GM10266 (cell line): ENCODE measurements at regions not wholly inside any gene's neighbourhood (a gene's known extent, or its start where the extent isn't known, plus 50 kb on each side); places are given as distances from the start of the nearest gene placed in this dataset.

Experiments used
- DNase-seq: peaks from one replicate; pipeline ENCODE4 v3.0.0; 2012; ENCODE audit errors: extremely low spot score
- CTCF ChIP-seq: IDR thresholded peaks from 2 replicates; pipeline ENCODE4 v1.5.1; 2012; ENCODE audit warnings: mild to moderate bottlenecking, low read depth; ENCODE audit not compliant: control insufficient read depth, insufficient read depth; ENCODE audit errors: missing control alignments

- no peak for DNase-seq
Observed at GRCh38 chr5:133792024-133792423, 176.4 kb downstream of the C5orf15 start.

GRCh38 chr5:133790898-133791297 lies 177.5 kb downstream of the C5orf15 start:
- TF ChIP-seq CTCF = no peak
- DNase-seq = no peak

More at GRCh38 chr5:133792024-133792423, 176.4 kb downstream of the C5orf15 start:
- TF ChIP-seq CTCF = no peak

GRCh38 chr5:133789428-133789827 lies 177.1 kb upstream of the FSTL4 start:
- DNase-seq = no peak

GRCh38 chr5:133788121-133788520 lies 175.8 kb upstream of the FSTL4 start:
- DNase-seq = no peak
- no peak for TF ChIP-seq CTCF

More at GRCh38 chr5:133789428-133789827, 177.1 kb upstream of the FSTL4 start:
- no peak for TF ChIP-seq CTCF

- no peak for DNase-seq
- no peak for TF ChIP-seq CTCF
Observed at GRCh38 chr5:133786420-133786819, 174.1 kb upstream of the FSTL4 start.

- no peak for TF ChIP-seq CTCF
- no peak for DNase-seq
Observed at GRCh38 chr5:133785182-133785581, 172.8 kb upstream of the FSTL4 start.

GRCh38 chr5:133783481-133783880 lies 171.1 kb upstream of the FSTL4 start:
- DNase-seq = no peak
- no peak for TF ChIP-seq CTCF

GRCh38 chr5:133782736-133783135 lies 170.4 kb upstream of the FSTL4 start:
- DNase-seq = no peak
- TF ChIP-seq CTCF = no peak
